Esophagus muscularis mucosa (tissue), 4 donors: ENCODE measurements at regions not wholly inside any gene's neighbourhood (a gene's known extent, or its start where the extent isn't known, plus 50 kb on each side); places are given as distances from the start of the nearest gene placed in this dataset.

Experiments used
- DNase-seq: peaks from one replicate; pipeline ENCODE4 v3.0.0-alpha.2; 2017; ENCODE audit errors: extremely low spot score
- H3K27ac ChIP-seq, 4 donors: fragments of 200-600 bp; sonication (generic); replicated peaks in 1 of 4; 1 replicate in 3 of 4; 2 replicates in 1 of 4; pipeline ENCODE4 v1.5.1; 2016 to 2019; ENCODE audit warnings: mild to moderate bottlenecking in 1 of 4
- H3K27me3 ChIP-seq, 4 donors: fragments of 200-600 bp; sonication (generic); one replicate each; pipeline versions ENCODE4 v1.5.1 to v1.6.0; 2016 to 2019
- H3K36me3 ChIP-seq, 4 donors: fragments of 200-600 bp; sonication (generic); one replicate each; pipeline ENCODE4 v1.5.1; 2016 to 2019
- H3K4me1 ChIP-seq, 4 donors: fragments of 200-600 bp; sonication (generic); one replicate each; pipeline ENCODE4 v1.5.1; 2016 to 2019
- H3K4me3 ChIP-seq, 4 donors: fragments of 200-600 bp; sonication (generic); 1 replicate in 2 of 4; 2 replicates in 2 of 4; pipeline ENCODE4 v1.5.1; 2016 to 2019; ENCODE audit warnings: mild to moderate bottlenecking in 4 of 4, moderate library complexity in 1 of 4
- H3K9me3 ChIP-seq, 4 donors: fragments of 200-600 bp; sonication (generic); 1 replicate in 3 of 4; 2 replicates in 1 of 4; pipeline ENCODE4 v1.5.1; 2016 to 2019
- EP300 ChIP-seq: sonication (generic); formaldehyde crosslinking; IDR thresholded peaks from one replicate; pipeline ENCODE4 v1.6.1; 2017; ENCODE audit warnings: antibody characterized with exemption
- POLR2A ChIP-seq: fragments of 450-650 bp; IDR thresholded peaks from one replicate; pipeline ENCODE4 v1.6.1; 2017; ENCODE audit warnings: antibody characterized with exemption, moderate library complexity, mild to moderate bottlenecking, low read depth
- POLR2AphosphoS5 ChIP-seq, 2 donors: sonication (generic); formaldehyde crosslinking; IDR thresholded peaks; one replicate each; pipeline ENCODE4 v1.6.1; 2017; ENCODE audit warnings: antibody characterized with exemption in 2 of 2
- WGBS: methylation state at CpG from one replicate; pipeline ENCODE4 v1.1.5; 2018; 5-methylcytosine and 5-hydroxymethylcytosine counted together
- intact Hi-C: fragments of 100-400 bp; cut with DNase I; formaldehyde crosslinking; loops from one replicate; pipeline ENCODE4 v1.15.1; 2023
- TF ChIP-seq, protein P1 (sequence below), 3 experiments: fragments of 200-600 bp in 2 of 3; fragments of 450-650 bp in 1 of 3; sonication (generic) in 2 of 3; IDR thresholded peaks; one replicate each; pipeline ENCODE4 v1.5.1; 2017 to 2019; ENCODE audit warnings: antibody characterized with exemption in 3 of 3, mild to moderate bottlenecking in 2 of 3, moderate library complexity in 1 of 3

DNA sequence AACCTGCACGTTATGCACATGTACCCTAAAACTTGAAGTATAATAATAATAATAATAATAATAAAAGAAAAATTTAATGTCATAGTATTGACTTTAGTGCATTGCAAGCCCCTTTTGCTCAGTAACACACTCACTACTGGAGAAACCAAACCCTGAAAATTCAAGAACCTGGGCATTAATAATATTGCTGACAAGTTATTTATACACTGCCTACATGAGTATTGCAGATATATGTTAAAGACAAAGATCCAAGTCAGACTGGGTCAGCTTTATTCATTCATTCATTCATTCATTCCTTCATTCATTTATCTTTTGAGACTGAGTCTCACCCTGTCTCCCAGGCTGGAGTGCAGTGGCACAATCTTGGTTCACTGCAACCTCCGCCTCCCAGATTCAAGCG is 1711.2 kb downstream of the TP53TG3F start:
- intact Hi-C loops = no loop called here
- Histone ChIP-seq H3K27ac (no peak overlapping the region), H3K9me3 (peaks cover 0 to 15% (median 8%) of the 10 kb centered on the region in 4 donors), H3K4me3 (no peak overlapping the region), H3K27me3 (no peaks in the 10 kb centered on the region), H3K36me3 (no peaks in the 10 kb centered on the region), H3K4me1 (no peaks in the 10 kb centered on the region)
- WGBS = 92% methylated on average over 3 of the region's 3 CpGs
- no peak for DNase-seq
- TF ChIP-seq POLR2AphosphoS5 (IDR thresholded peaks at IDR 0.05) (no peak), POLR2A (no peak), EP300 (no peak)
- TF ChIP-seq, protein P1, sequence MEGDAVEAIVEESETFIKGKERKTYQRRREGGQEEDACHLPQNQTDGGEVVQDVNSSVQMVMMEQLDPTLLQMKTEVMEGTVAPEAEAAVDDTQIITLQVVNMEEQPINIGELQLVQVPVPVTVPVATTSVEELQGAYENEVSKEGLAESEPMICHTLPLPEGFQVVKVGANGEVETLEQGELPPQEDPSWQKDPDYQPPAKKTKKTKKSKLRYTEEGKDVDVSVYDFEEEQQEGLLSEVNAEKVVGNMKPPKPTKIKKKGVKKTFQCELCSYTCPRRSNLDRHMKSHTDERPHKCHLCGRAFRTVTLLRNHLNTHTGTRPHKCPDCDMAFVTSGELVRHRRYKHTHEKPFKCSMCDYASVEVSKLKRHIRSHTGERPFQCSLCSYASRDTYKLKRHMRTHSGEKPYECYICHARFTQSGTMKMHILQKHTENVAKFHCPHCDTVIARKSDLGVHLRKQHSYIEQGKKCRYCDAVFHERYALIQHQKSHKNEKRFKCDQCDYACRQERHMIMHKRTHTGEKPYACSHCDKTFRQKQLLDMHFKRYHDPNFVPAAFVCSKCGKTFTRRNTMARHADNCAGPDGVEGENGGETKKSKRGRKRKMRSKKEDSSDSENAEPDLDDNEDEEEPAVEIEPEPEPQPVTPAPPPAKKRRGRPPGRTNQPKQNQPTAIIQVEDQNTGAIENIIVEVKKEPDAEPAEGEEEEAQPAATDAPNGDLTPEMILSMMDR (IDR thresholded peaks at IDR 0.05) = no peak

DNA sequence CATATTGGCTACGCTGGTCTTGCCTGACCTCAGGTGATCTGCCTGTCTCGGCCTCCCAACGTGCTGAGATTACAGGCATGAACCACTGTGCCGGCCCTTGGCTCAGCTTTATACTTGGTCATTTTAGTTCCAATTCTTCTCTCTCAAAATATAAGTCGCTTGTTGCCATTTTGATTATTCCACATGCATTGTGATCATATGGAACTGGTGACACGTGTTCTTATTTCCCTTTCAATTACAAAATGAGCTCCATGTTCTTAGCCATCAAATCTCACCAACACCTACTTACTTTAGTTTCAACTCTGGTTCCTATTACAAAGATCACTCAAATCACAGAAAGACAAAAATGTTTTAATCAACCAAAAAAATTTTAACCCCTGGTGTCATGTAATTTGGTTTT is 1711.7 kb downstream of the TP53TG3F start:
- Histone ChIP-seq H3K36me3 (no peaks in the 10 kb centered on the region), H3K9me3 (peaks cover 0 to 15% (median 8%) of the 10 kb centered on the region in 4 donors), H3K4me1 (no peaks in the 10 kb centered on the region), H3K4me3 (no peak overlapping the region), H3K27ac (no peak overlapping the region), H3K27me3 (no peaks in the 10 kb centered on the region)
- intact Hi-C loops = no loop called here
- DNase-seq = no peak
- 72% methylated on average over 6 of the region's 6 CpGs for WGBS
- TF ChIP-seq POLR2AphosphoS5 (IDR thresholded peaks at IDR 0.05) (no peak), POLR2A (no peak), EP300 (no peak)
- TF ChIP-seq, protein P1 (IDR thresholded peaks at IDR 0.05) = no peak

DNA sequence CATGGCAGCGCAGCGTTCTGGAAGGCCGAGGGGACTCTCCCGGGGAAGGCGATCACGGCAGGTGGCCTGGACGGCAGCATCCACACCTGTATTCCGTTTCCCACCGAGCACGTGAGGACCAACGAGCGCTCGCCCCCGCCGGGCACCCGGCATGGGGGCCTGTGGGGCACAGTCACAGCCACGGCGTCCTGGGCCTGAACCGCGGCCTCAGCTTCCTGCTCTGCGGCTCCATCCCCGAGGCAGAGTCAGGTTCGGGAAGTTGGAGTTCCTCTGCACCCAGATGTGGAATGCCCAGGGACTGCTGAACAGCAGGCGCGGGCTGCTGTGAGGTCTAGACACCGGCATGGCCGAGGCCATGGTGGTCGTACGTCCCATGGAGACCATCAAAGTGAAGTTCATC is 1713.9 kb downstream of the TP53TG3F start:
- no peak overlapping the region for H3K27ac ChIP-seq
- no peaks in the 10 kb centered on the region for H3K4me1 ChIP-seq
- H3K27me3 ChIP-seq = no peaks in the 10 kb centered on the region
- no peak for TF ChIP-seq POLR2A
- TF ChIP-seq EP300 = no peak
- TF ChIP-seq, protein P1 (IDR thresholded peaks at IDR 0.05) = no peak
- no peak for TF ChIP-seq POLR2AphosphoS5 (IDR thresholded peaks at IDR 0.05)
- H3K36me3 ChIP-seq = no peaks in the 10 kb centered on the region
- 84% methylated on average over 12 of the region's 29 CpGs for whole genome bisulfite sequencing
- no peak overlapping the region for H3K4me3 ChIP-seq
- intact Hi-C loops = no loop called here
- H3K9me3 ChIP-seq = peaks cover 0 to 11% (median 5%) of the 10 kb centered on the region in 4 donors
- DNase-seq = peak; percentile 78

DNA sequence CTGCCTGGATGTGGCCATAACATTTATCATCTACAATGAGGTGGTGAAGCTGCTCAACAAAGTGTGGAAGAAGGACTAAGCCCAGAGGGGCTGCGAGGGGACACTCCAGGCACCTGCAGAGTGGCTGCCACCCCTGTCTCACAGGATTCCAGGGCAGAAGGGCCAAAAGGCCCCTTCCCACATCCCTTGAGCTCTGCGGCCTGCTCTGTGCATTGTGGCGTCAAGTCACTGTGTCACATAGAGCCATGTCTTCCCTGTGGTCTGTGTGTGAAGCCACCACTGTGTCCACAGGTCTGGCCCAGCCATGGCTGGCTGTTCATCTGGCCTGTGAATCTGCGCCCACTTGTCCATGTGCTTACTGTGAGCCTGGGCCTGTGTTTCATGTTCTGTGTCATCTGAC is 1714.6 kb downstream of the TP53TG3F start:
- no peaks in the 10 kb centered on the region for H3K36me3 ChIP-seq
- intact Hi-C loops = no loop called here
- H3K27me3 ChIP-seq = no peaks in the 10 kb centered on the region
- DNase-seq = peak; percentile 78
- no CpG with 5 or more reads among the region's 4 CpGs for WGBS
- H3K4me3 ChIP-seq = no peak overlapping the region
- no peak for TF ChIP-seq POLR2AphosphoS5 (IDR thresholded peaks at IDR 0.05)
- TF ChIP-seq, protein P1 (IDR thresholded peaks at IDR 0.05) = no peak
- TF ChIP-seq POLR2A = no peak
- TF ChIP-seq EP300 = no peak
- no peak overlapping the region for H3K27ac ChIP-seq
- H3K9me3 ChIP-seq = peaks cover 0 to 10% (median 3%) of the 10 kb centered on the region in 4 donors
- no peaks in the 10 kb centered on the region for H3K4me1 ChIP-seq

DNA sequence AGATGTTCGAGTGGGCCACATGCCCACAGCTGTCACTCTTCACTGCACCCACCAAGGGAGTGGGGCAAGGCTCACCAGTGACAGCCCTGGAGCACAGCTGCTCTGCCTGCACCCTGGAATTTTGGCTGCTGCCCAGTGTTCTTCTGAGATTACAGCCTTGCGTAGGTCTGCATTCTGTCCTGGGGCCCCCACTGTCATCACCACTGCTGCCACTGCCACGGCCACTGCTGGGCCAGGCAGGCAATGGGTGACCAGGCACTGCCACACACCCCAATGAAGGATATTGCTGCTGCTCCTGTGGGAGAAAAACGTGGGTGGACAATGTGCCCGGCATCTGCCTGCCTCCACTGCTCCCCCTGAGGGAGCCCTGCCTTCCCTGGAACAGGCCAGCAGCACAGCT is 1717.0 kb downstream of the TP53TG3F start:
- no CpG with 5 or more reads among the region's 5 CpGs for WGBS
- no peak for TF ChIP-seq POLR2A
- no peak for TF ChIP-seq POLR2AphosphoS5 (IDR thresholded peaks at IDR 0.05)
- TF ChIP-seq EP300 = no peak
- TF ChIP-seq, protein P1 (IDR thresholded peaks at IDR 0.05) = no peak

More for the DNA sequence above, 1717.0 kb downstream of the TP53TG3F start:
- H3K27me3 ChIP-seq = no peaks in the 10 kb centered on the region
- H3K9me3 ChIP-seq = no peaks in the 10 kb centered on the region
- no peaks in the 10 kb centered on the region for H3K4me1 ChIP-seq
- peak; percentile 91 for DNase-seq
- H3K27ac ChIP-seq = no peak overlapping the region
- H3K36me3 ChIP-seq = no peaks in the 10 kb centered on the region
- intact Hi-C loops = no loop called here
- H3K4me3 ChIP-seq = no peak overlapping the region
